ENCODE measurements at regions not wholly inside any gene's neighbourhood (a gene's known extent, or its start where the extent isn't known, plus 50 kb on each side); places are given as distances from the start of the nearest gene placed in this dataset.

DNA sequence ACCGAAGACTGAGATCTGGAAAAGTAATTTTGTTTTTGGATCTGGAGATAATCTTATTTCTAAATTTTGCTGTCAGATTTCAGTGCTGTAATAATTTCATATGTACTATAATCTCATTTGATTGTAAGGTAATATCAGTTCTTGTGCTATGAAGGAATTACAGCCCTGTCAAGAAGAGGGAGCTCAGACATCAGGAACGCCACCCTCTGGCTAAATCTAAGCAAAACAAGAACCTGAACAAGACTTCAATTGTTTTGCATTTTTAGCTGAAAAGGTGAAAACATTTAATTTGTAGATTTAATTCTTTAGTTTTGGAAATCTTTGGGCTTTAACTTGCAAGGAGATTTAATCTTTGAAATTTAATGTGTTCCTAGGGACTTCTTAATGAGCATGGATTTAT, 525.4 kb upstream of the HS3ST1 start:
- H3K79me2 ChIP-seq (ENCODE audit: control insufficient read depth in 1 of 2, insufficient read depth in 2 of 2, low read length in 2 of 2), result no peaks in the 10 kb centered on the region
- H3K36me3 ChIP-seq (ENCODE audit: control insufficient read depth in 2 of 4, insufficient read depth in 4 of 4, low read length in 3 of 4), result no peaks in the 10 kb centered on the region
- no peak overlapping the region for H2BK5ac ChIP-seq (ENCODE audit: low read depth, low read length)
- no peak overlapping the region for H4K5ac ChIP-seq (ENCODE audit: insufficient read length, low read depth, low read length)
- no peaks in the 10 kb centered on the region for H3K79me1 ChIP-seq (ENCODE audit: low read depth, low read length)
- WGBS, 2 experiments (ENCODE audit: extremely low coverage in 1 of 2, insufficient coverage in 1 of 2, insufficient read length in 1 of 2, insufficient replicate concordance in 2 of 2, low coverage in 1 of 2, low lambda C conversion rate in 2 of 2, missing lambda C conversion rate in 1 of 2), result 61% methylated on average over 2 of the region's 2 CpGs; no CpG with 5 or more reads in 1 of the 2 experiments
- no peak overlapping the region for H2AFZ ChIP-seq (ENCODE audit: low read length)
- H3K27ac ChIP-seq (ENCODE audit: low read depth, low read length), result no peak overlapping the region
- no peaks in the 10 kb centered on the region for H3K27me3 ChIP-seq (replicated peaks in 1 of 4; ENCODE audit: control insufficient read depth in 3 of 4, extremely low read depth in 1 of 4, insufficient read depth in 3 of 4, low read length in 3 of 4)
- H3K18ac ChIP-seq (ENCODE audit: extremely low read depth, low read length), result no peak overlapping the region
- DNase-seq (ENCODE audit: low read depth in 1 of 2, low spot score in 2 of 2) (peak in 1 of 2 experiments; percentile 19), FAIRE-seq (peak; percentile 83)
- H4K8ac ChIP-seq (ENCODE audit: extremely low read depth, insufficient read depth, low read length), result no peak overlapping the region
- H2BK120ac ChIP-seq (replicated peaks; ENCODE audit: low read depth, low read length), result no peak overlapping the region
- H2BK12ac ChIP-seq (ENCODE audit: low read depth, low read length), result no peak overlapping the region
- H4K91ac ChIP-seq (replicated peaks; ENCODE audit: insufficient read length, low read length), result no peak overlapping the region
- no peak overlapping the region for H3K14ac ChIP-seq (ENCODE audit: insufficient read length)
- no peak overlapping the region for H3K4ac ChIP-seq (replicated peaks; ENCODE audit: insufficient read length, low read depth, low read length)
- ChIA-PET CTCF (ENCODE audit: partially characterized antibody) (interaction anchor here (0.6 to 2.2 kb wide), 14 partner anchors 11 to 640 kb away, joined by 3 to 13 read pairs (median 4); no protein-coding TSS in a partner anchor), POLR2A (ENCODE audit: partially characterized antibody) (no interaction called here)
- no peak overlapping the region for H3K4me2 ChIP-seq (ENCODE audit: insufficient read depth in 1 of 2, low read depth in 2 of 2, low read length in 2 of 2)
- TF ChIP-seq RBBP5 (IDR thresholded peaks at IDR 0.05; ENCODE audit: borderline replicate concordance, low read depth, low read length) (no peak), RAD21 (IDR thresholded peaks at IDR 0.05 in 1 of 2, conservative IDR thresholded peaks at IDR 0.05 in 1 of 2; ENCODE audit: low read depth in 2 of 2, low read length in 2 of 2) (peak; percentile 71 to 72)
- TF ChIP-seq, protein P1, sequence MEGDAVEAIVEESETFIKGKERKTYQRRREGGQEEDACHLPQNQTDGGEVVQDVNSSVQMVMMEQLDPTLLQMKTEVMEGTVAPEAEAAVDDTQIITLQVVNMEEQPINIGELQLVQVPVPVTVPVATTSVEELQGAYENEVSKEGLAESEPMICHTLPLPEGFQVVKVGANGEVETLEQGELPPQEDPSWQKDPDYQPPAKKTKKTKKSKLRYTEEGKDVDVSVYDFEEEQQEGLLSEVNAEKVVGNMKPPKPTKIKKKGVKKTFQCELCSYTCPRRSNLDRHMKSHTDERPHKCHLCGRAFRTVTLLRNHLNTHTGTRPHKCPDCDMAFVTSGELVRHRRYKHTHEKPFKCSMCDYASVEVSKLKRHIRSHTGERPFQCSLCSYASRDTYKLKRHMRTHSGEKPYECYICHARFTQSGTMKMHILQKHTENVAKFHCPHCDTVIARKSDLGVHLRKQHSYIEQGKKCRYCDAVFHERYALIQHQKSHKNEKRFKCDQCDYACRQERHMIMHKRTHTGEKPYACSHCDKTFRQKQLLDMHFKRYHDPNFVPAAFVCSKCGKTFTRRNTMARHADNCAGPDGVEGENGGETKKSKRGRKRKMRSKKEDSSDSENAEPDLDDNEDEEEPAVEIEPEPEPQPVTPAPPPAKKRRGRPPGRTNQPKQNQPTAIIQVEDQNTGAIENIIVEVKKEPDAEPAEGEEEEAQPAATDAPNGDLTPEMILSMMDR (IDR thresholded peaks at IDR 0.05; ENCODE audit: control extremely low read depth in 1 of 3, insufficient read depth in 1 of 3, low read depth in 1 of 3, low read length in 3 of 3), result peak in 2 of 3 experiments; percentile 40 to 52; a peak in 2 of 4 replicates
- no peaks in the 10 kb centered on the region for H3K4me1 ChIP-seq (replicated peaks in 1 of 4; ENCODE audit: control insufficient read depth in 3 of 4, insufficient read depth in 4 of 4, low read length in 3 of 4)
- no peak overlapping the region for H3K56ac ChIP-seq (replicated peaks; ENCODE audit: insufficient read length, low read depth, low read length)
- no peaks in the 10 kb centered on the region for H3K23me2 ChIP-seq (ENCODE audit: low read depth, low read length)
- H3K23ac ChIP-seq (ENCODE audit: insufficient read length), result no peak overlapping the region
- no peaks in the 10 kb centered on the region for H4K20me1 ChIP-seq (replicated peaks in 1 of 2; ENCODE audit: control insufficient read depth in 1 of 2, insufficient read depth in 2 of 2, low read length in 2 of 2)
- no peak overlapping the region for H2AK5ac ChIP-seq (ENCODE audit: low read depth, low read length)
- no peak overlapping the region for H2BK15ac ChIP-seq (ENCODE audit: low read length)
- no peak overlapping the region for H2BK20ac ChIP-seq (ENCODE audit: low read length)
- no peak overlapping the region for H3K9ac ChIP-seq (replicated peaks in 1 of 4; ENCODE audit: extremely low read depth in 1 of 4, low read depth in 3 of 4, low read length in 3 of 4)
- no peak overlapping the region for H3K4me3 ChIP-seq (ENCODE audit: extremely low read depth in 1 of 4, insufficient read depth in 2 of 4, low read depth in 3 of 4, low read length in 4 of 4)
- no peaks in the 10 kb centered on the region for H3K9me3 ChIP-seq (ENCODE audit: insufficient read depth in 2 of 2, low read depth in 1 of 2, low read length in 1 of 2)
